ENCODE measurements at regions not wholly inside any gene's neighbourhood (a gene's known extent, or its start where the extent isn't known, plus 50 kb on each side); places are given as distances from the start of the nearest gene placed in this dataset.

- Mint-ChIP-seq H3K4me3 (no peak overlapping the region), H3K9me3 (peaks cover 3% of the 10 kb centered on the region), H3K27me3 (ENCODE audit: insufficient read depth) (no peaks in the 10 kb centered on the region), H3K27ac (no peak overlapping the region), H3K4me1 (peaks cover 2% of the 10 kb centered on the region), H3K36me3 (ENCODE audit: low read depth) (no peaks in the 10 kb centered on the region)
- Histone ChIP-seq H3K27me3 (ENCODE audit: control insufficient read depth, insufficient read depth, low read length, poor library complexity, severe bottlenecking) (no peaks in the 10 kb centered on the region), H3K9me3 (ENCODE audit: control insufficient read depth, low read length) (no peaks in the 10 kb centered on the region), H3K4me3 (ENCODE audit: low read length) (no peak overlapping the region), H3K4me1 (ENCODE audit: control insufficient read depth, insufficient read depth, low read length) (no peaks in the 10 kb centered on the region), H3K36me3 (ENCODE audit: control insufficient read depth, insufficient read depth, low read length) (no peaks in the 10 kb centered on the region), H3K27ac (ENCODE audit: low read depth, low read length) (no peak overlapping the region), H3K9ac (ENCODE audit: extremely low read depth, low read length, poor library complexity, severe bottlenecking) (no peak overlapping the region)
- no peak for DNase-seq
- WGBS, 2 experiments (ENCODE audit: insufficient coverage in 1 of 2, insufficient read length in 1 of 2): 73% methylated on average over 3 of the region's 3 CpGs; no CpG with 5 or more reads in 1 of the 2 experiments
- no peak for TF ChIP-seq CTCF (conservative IDR thresholded peaks at IDR 0.05)
Measured at GRCh38 chr11:69566001-69566400, 75.0 kb upstream of the CCND1 start.

GRCh38 chr11:69567951-69568808, 72.8 kb upstream of the CCND1 start:
- H3K27ac ChIP-seq (ENCODE audit: low read depth, low read length): no peak overlapping the region
- peaks cover 3% of the 10 kb centered on the region for H3K9me3 Mint-ChIP-seq
- no peaks in the 10 kb centered on the region for H3K27me3 Mint-ChIP-seq (ENCODE audit: insufficient read depth)
- H3K4me1 ChIP-seq (ENCODE audit: control insufficient read depth, insufficient read depth, low read length): no peaks in the 10 kb centered on the region
- no peaks in the 10 kb centered on the region for H3K36me3 ChIP-seq (ENCODE audit: control insufficient read depth, insufficient read depth, low read length)
- no peak for DNase-seq
- no peak for TF ChIP-seq CTCF (conservative IDR thresholded peaks at IDR 0.05)
- no peak overlapping the region for H3K4me3 ChIP-seq (ENCODE audit: low read length)
- H3K4me3 Mint-ChIP-seq: no peak overlapping the region
- peaks cover 2% of the 10 kb centered on the region for H3K4me1 Mint-ChIP-seq
- WGBS, 2 experiments (ENCODE audit: insufficient coverage in 1 of 2, insufficient read length in 1 of 2): 85 to 90% methylated on average over 11 to 18 of the region's 18 CpGs
- H3K9ac ChIP-seq (ENCODE audit: extremely low read depth, low read length, poor library complexity, severe bottlenecking): no peak overlapping the region
- H3K9me3 ChIP-seq (ENCODE audit: control insufficient read depth, low read length): no peaks in the 10 kb centered on the region
- H3K27me3 ChIP-seq (ENCODE audit: control insufficient read depth, insufficient read depth, low read length, poor library complexity, severe bottlenecking): no peaks in the 10 kb centered on the region
- H3K27ac Mint-ChIP-seq: no peak overlapping the region
- H3K36me3 Mint-ChIP-seq (ENCODE audit: low read depth): no peaks in the 10 kb centered on the region

GRCh38 chr11:69568809-69569097, 72.2 kb upstream of the CCND1 start:
- H3K27ac Mint-ChIP-seq: no peak overlapping the region
- Histone ChIP-seq H3K9ac (ENCODE audit: extremely low read depth, low read length, poor library complexity, severe bottlenecking) (no peak overlapping the region), H3K9me3 (ENCODE audit: control insufficient read depth, low read length) (no peaks in the 10 kb centered on the region), H3K4me1 (ENCODE audit: control insufficient read depth, insufficient read depth, low read length) (no peaks in the 10 kb centered on the region), H3K27ac (ENCODE audit: low read depth, low read length) (no peak overlapping the region), H3K4me3 (ENCODE audit: low read length) (no peak overlapping the region), H3K36me3 (ENCODE audit: control insufficient read depth, insufficient read depth, low read length) (no peaks in the 10 kb centered on the region), H3K27me3 (ENCODE audit: control insufficient read depth, insufficient read depth, low read length, poor library complexity, severe bottlenecking) (no peaks in the 10 kb centered on the region)
- H3K4me1 Mint-ChIP-seq: peaks cover 2% of the 10 kb centered on the region
- WGBS, 2 experiments (ENCODE audit: insufficient coverage in 1 of 2, insufficient read length in 1 of 2): 88 to 100% methylated on average over 1 to 4 of the region's 4 CpGs
- H3K9me3 Mint-ChIP-seq: peaks cover 3% of the 10 kb centered on the region
- H3K4me3 Mint-ChIP-seq: no peak overlapping the region
- H3K36me3 Mint-ChIP-seq (ENCODE audit: low read depth): no peaks in the 10 kb centered on the region
- no peak for TF ChIP-seq CTCF (conservative IDR thresholded peaks at IDR 0.05)
- no peak for DNase-seq
- no peaks in the 10 kb centered on the region for H3K27me3 Mint-ChIP-seq (ENCODE audit: insufficient read depth)

Measured in endodermal cell (in vitro differentiated cells).